Skeletal muscle tissue (tissue), 3 donors: ENCODE measurements at regions not wholly inside any gene's neighbourhood (a gene's known extent, or its start where the extent isn't known, plus 50 kb on each side); places are given as distances from the start of the nearest gene placed in this dataset.
"Not testable (repeated sequence)": the region's sequence is repeated elsewhere in the genome, so short reads cannot be mapped to it uniquely, and the experiment has no call there.

ENCODE experiments used
- H3K27ac ChIP-seq: one replicate; pipeline ENCODE4 v1.7.0; 2013; ENCODE audit warnings: mild to moderate bottlenecking, low read depth, low read length, inconsistent platforms
- H3K27me3 ChIP-seq, 3 donors: one replicate each; pipeline ENCODE4 v1.7.0; 2013; ENCODE audit warnings: low read length in 3 of 3; ENCODE audit not compliant: control insufficient read depth in 3 of 3, insufficient read depth in 3 of 3
- H3K36me3 ChIP-seq, 3 donors: one replicate each; pipeline ENCODE4 v1.7.0; 2013; ENCODE audit warnings: low read length in 3 of 3; ENCODE audit not compliant: control insufficient read depth in 3 of 3, insufficient read depth in 3 of 3
- H3K4me1 ChIP-seq, 3 donors: one replicate each; pipeline ENCODE4 v1.7.0; 2013; ENCODE audit warnings: low read length in 3 of 3, mild to moderate bottlenecking in 3 of 3; ENCODE audit not compliant: control insufficient read depth in 3 of 3, insufficient read depth in 3 of 3
- H3K4me3 ChIP-seq, 3 donors: one replicate each; pipeline ENCODE4 v1.7.0; 2013; ENCODE audit warnings: low read length in 3 of 3
- H3K9ac ChIP-seq, 3 donors: one replicate each; pipeline ENCODE4 v1.7.0; 2013; ENCODE audit warnings: low read length in 3 of 3, mild to moderate bottlenecking in 3 of 3, moderate library complexity in 2 of 3, low read depth in 1 of 3
- H3K9me3 ChIP-seq, 3 donors: one replicate each; pipeline ENCODE4 v1.7.0; 2013; ENCODE audit warnings: low read length in 3 of 3; ENCODE audit not compliant: control insufficient read depth in 3 of 3
- donor health status: Osteomylitis.

DNA sequence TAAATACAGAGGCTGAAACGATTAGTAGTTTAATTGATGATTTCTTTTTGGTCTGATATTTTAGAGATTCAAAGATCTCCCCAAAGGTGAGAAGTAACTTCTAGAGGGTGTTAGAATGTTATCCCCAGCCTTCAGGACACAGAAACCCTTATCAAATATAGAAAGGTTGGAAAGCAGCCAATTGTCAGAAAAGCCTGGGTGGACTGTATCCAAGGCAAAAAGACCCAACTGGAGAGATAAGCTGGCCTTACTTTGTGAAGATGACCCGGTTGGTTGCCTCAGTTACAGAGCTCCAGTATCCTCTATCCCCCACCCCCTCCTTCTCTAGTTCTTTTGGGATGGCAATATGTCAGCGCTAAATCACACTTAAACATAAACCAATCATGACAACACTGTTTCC is 75.7 kb downstream of the GCNT4 start:
- Histone ChIP-seq H3K36me3 (no peaks in the 10 kb centered on the region), H3K4me1 (no peaks in the 10 kb centered on the region), H3K4me3 (no peak overlapping the region), H3K27ac (no peak overlapping the region), H3K27me3 (no peaks in the 10 kb centered on the region), H3K9ac (no peak overlapping the region), H3K9me3 (peaks cover 0 to 4% (median 0%) of the 10 kb centered on the region in 3 donors)

DNA sequence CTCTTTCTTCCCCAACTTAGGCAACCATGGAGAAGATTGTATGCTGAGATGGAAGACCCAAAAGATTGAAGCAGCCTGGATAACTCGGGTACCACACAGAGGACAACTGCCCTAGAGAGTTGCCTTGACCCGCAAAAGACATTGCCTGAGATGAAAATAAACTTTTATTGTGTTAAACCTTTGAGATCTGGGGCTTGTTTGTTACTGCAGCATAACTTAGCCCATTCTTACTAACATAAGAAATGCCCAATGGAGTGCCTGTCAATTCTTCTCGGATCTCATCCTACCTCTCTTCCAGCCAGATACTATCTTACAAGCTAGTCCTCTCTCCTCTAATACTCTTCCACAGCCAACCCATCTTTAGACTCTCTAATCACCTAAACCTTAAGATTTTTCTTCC is 76.8 kb downstream of the GCNT4 start:
- H3K4me3 ChIP-seq = no peak overlapping the region
- H3K9ac ChIP-seq = no peak overlapping the region
- H3K27ac ChIP-seq = no peak overlapping the region
- H3K27me3 ChIP-seq = no peaks in the 10 kb centered on the region
- no peaks in the 10 kb centered on the region for H3K4me1 ChIP-seq
- no peaks in the 10 kb centered on the region for H3K36me3 ChIP-seq
- H3K9me3 ChIP-seq = peaks cover 0 to 4% (median 0%) of the 10 kb centered on the region in 3 donors

DNA sequence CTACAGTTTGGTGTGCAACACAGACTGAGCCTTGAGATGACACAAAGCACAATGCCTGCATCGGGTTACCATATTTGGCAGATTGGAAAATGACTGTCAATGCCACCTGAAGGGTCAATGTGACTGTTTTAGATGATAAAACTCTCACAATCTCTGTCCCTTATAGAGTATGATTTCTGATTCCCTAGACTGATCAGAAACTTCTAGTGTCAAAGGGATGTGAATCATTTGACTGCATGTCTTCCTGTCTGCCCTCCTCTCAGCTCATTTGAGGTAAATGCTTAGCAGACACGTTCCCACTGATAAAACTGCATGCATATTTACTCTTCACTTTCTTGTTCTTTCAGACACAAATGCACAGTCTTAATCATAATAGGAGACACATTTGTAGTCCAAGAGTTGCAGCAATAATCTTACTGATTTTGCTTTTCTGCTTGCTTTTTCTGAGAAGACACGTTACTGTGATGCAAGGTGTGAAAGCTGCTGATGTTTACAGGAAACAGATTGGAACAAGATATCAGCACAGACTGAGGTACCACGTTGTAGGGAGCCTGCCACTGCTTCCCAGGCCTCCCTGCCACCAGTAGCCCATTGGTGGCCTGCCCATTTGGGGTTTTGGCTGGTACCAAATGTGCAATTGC is 77.8 kb downstream of the GCNT4 start:
- Histone ChIP-seq H3K27me3 (no peaks in the 10 kb centered on the region), H3K9ac (no peak overlapping the region), H3K27ac (no peak overlapping the region)

DNA sequence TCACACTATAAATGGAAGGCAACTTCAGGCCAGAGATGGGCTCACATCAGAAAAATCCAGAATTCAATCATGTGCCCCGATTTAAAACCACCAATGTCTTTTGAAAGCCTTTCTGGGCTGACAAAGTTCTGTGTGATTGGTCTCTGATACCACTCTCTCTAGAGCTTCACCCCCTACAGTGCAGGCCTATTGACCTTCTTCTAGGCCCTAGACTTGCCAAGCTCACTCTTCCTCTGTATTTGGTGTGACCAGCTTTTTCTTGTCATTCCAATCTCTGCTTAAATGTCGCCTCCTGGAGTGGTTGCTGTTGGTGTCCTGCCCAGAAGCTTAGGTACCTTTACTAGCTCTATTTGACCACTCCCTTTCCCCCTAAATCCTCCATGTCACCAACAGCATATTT is 78.7 kb downstream of the GCNT4 start:
- H3K27me3 ChIP-seq = no peaks in the 10 kb centered on the region

More for the DNA sequence above, 77.8 kb downstream of the GCNT4 start:
- Histone ChIP-seq H3K4me3 (no peak overlapping the region), H3K4me1 (no peaks in the 10 kb centered on the region), H3K36me3 (no peaks in the 10 kb centered on the region), H3K9me3 (peaks cover 0 to 4% (median 0%) of the 10 kb centered on the region in 3 donors)

DNA sequence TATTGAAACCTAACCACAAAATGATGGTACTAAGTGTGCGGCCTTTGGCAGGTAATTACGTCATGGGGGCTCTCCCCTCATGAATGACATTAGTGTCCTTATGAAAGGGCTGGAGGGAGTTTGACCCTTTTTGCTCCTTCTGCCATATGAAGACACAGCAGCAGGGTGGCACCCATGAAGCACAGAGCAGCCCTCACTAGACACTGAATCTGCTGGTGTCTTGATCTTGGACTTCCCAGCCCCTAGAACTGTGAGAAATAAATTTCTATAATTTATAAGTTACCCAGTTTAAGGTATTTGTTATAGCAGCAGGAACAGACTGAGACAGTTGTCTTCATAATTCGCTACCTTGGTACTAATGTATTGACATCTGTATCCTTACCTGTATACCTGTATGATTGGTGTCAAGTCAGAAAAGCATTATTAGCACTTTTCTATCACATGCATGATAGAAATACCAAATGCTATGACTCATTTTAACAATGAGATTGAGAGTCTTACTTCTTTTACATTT is 80.4 kb downstream of the GCNT4 start:
- no peaks in the 10 kb centered on the region for H3K4me1 ChIP-seq
- peaks cover 0 to 4% (median 0%) of the 10 kb centered on the region in 3 donors for H3K9me3 ChIP-seq
- no peaks in the 10 kb centered on the region for H3K36me3 ChIP-seq
- no peak overlapping the region for H3K27ac ChIP-seq
- H3K4me3 ChIP-seq = no peak overlapping the region
- H3K27me3 ChIP-seq = no peaks in the 10 kb centered on the region
- H3K9ac ChIP-seq = no peak overlapping the region

More for the DNA sequence above, 78.7 kb downstream of the GCNT4 start:
- Histone ChIP-seq H3K9ac (no peak overlapping the region), H3K27ac (no peak overlapping the region), H3K9me3 (peaks cover 0 to 4% (median 0%) of the 10 kb centered on the region in 3 donors), H3K36me3 (no peaks in the 10 kb centered on the region), H3K4me3 (no peak overlapping the region), H3K4me1 (no peaks in the 10 kb centered on the region)

DNA sequence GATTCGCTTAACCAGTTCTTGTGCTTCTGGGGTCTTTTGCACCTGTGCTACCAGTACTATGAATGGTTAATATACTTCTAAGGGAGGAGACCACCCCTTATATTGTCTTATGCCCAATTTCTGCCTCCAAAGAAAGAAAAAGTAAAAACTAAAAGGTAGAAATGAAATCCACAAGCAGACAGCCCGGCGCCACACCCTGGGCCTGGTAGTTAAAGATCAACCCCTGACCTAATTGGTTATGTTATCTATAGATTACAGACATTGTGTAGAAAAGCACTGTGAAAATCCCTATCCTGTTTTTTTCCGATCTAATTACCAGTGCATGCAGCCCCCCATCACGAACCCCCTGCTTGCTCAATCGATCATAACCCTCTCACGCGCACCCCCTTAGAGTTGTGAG is 81.5 kb downstream of the GCNT4 start:
- not testable (repeated sequence) for H3K27me3 ChIP-seq, H3K9me3 ChIP-seq, H3K9ac ChIP-seq, H3K36me3 ChIP-seq, H3K4me3 ChIP-seq, H3K4me1 ChIP-seq, H3K27ac ChIP-seq

DNA sequence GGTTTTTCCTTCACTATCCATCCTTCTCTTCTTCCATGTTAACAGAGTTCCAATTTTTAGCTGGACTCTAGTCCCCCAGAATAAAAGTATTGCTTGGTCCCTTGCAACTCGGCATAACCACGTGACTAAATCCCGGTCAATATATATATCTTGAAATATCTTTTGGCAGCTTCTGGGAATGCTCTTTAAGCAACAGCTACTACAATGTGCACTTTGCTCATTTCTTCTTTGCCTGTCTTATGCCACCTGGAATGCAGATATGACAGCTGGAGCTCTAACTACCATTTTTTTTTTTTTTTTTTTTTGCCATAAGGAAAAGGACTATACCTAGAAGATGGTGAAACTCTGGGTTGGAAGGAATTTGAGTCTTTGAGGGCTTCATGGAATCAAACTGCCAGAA is 82.6 kb downstream of the GCNT4 start:
- Histone ChIP-seq H3K4me3 (no peak overlapping the region), H3K36me3 (no peaks in the 10 kb centered on the region), H3K4me1 (no peaks in the 10 kb centered on the region)

DNA sequence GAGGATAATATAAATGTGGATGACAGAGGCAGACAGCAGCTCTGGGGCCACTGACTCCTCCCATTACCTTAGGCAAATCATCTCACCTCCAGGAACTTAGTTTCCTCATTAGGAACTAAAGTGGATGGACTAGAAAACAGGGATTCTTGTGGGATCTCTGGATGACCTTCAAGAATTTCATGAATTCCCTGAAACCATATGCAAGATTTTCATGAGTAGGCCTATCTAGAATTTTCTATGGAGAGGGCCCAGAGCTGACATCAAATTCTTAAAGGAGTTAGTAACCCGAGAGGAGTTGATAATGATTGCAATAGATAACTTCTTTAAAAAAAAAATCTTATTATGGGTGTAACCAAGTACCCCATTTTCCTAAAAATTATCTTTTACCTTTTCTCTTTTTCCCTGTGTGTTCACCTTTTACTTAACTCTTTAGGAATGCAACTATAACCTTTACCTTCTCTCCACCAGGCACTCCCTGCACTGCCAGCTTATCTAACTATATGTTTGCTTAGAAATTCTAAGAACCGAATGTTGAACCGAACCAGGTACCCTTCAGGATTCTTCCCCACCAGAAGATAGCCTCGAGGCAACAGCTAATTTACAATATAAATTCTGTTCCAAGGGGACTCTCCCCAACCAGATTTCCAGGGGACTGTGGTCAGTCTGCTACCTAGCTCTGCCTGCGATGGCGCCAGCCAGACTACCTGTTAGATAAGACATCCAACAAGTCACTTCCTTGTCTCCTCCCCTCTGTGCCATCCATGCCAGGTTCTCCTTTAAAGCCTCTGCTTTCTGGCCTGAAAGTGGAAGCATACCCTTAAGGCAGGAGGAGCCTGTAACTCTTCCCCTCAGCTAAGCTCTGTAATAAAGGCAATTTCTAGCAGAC is 86.0 kb downstream of the GCNT4 start:
- no peaks in the 10 kb centered on the region for H3K36me3 ChIP-seq
- H3K9ac ChIP-seq = no peak overlapping the region
- H3K9me3 ChIP-seq = no peaks in the 10 kb centered on the region
- H3K27me3 ChIP-seq = peaks cover 0 to 2% (median 0%) of the 10 kb centered on the region in 3 donors
- H3K4me1 ChIP-seq = no peaks in the 10 kb centered on the region
- H3K4me3 ChIP-seq = no peak overlapping the region
- H3K27ac ChIP-seq = no peak overlapping the region

More for the DNA sequence above, 82.6 kb downstream of the GCNT4 start:
- peaks cover 0 to 2% (median 0%) of the 10 kb centered on the region in 3 donors for H3K27me3 ChIP-seq
- no peaks in the 10 kb centered on the region for H3K9me3 ChIP-seq
- no peak overlapping the region for H3K27ac ChIP-seq
- no peak overlapping the region for H3K9ac ChIP-seq

DNA sequence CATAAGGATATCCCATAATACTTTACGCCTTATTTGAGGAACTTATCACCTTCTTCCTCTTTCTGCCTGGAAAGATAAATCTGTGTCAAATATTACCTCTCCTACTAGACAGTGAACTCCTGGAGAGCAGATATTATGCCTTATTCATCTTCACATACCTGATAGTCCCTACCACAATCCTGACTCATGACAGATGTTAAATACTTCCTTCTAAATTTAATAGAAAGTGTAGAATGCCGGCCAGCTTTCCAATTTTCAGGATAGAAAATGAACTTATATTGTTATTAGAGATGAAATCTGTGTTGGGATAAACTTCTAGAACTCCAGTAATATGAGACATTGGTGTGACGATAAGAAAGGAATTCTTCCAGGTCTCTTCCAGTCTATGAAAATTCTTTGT is 89.0 kb downstream of the GCNT4 start:
- Histone ChIP-seq H3K4me3 (no peak overlapping the region), H3K36me3 (no peaks in the 10 kb centered on the region), H3K4me1 (no peaks in the 10 kb centered on the region), H3K27ac (no peak overlapping the region), H3K9me3 (no peaks in the 10 kb centered on the region), H3K9ac (no peak overlapping the region), H3K27me3 (peaks cover 0 to 2% (median 0%) of the 10 kb centered on the region in 3 donors)

DNA sequence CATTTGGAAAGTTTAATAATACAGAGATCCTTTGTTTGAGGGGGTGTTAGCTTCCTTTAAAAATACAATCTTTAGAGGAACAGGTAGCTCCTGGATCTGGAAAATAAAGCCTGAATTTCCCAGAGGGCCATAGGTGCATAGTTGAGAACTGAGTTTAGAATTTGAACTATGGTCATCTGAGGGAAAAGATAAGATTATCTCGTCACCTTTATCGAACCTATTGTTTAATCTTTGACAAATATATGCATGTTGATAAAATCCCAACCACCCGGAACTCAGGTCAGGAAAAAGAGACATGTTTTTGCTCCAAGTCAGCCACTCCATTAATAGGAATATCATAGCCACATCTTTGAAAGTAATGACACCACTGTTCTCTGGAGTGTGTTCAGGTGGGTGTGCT is 91.7 kb upstream of the FAM169A start:
- H3K27me3 ChIP-seq = no peaks in the 10 kb centered on the region
- no peaks in the 10 kb centered on the region for H3K9me3 ChIP-seq
- no peaks in the 10 kb centered on the region for H3K4me1 ChIP-seq
- H3K27ac ChIP-seq = no peak overlapping the region
- no peaks in the 10 kb centered on the region for H3K36me3 ChIP-seq
- no peak overlapping the region for H3K9ac ChIP-seq
- no peak overlapping the region for H3K4me3 ChIP-seq
